ENCODE measurements at regions not wholly inside any gene's neighbourhood (a gene's known extent, or its start where the extent isn't known, plus 50 kb on each side); places are given as distances from the start of the nearest gene placed in this dataset.

DNA sequence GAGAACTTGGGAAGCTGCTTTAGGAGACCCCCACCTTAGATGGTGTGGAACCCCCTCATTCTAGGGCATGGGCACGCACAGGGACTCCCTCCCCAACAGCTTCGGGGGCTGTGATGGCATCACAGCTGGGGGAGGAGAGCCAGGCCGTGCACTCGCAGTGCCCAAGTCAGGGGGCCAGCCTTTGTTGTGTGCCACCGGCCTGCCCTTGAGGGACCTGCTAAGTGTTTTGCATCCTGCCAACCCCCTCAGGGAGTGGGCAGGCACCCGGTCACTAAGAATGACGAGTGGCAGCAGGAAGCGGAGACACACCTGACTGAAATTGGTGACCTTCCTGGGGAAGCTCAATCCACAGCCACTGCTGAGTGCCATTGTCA, 334.9 kb upstream of the SFSWAP start:
- TF ChIP-seq, protein P1, sequence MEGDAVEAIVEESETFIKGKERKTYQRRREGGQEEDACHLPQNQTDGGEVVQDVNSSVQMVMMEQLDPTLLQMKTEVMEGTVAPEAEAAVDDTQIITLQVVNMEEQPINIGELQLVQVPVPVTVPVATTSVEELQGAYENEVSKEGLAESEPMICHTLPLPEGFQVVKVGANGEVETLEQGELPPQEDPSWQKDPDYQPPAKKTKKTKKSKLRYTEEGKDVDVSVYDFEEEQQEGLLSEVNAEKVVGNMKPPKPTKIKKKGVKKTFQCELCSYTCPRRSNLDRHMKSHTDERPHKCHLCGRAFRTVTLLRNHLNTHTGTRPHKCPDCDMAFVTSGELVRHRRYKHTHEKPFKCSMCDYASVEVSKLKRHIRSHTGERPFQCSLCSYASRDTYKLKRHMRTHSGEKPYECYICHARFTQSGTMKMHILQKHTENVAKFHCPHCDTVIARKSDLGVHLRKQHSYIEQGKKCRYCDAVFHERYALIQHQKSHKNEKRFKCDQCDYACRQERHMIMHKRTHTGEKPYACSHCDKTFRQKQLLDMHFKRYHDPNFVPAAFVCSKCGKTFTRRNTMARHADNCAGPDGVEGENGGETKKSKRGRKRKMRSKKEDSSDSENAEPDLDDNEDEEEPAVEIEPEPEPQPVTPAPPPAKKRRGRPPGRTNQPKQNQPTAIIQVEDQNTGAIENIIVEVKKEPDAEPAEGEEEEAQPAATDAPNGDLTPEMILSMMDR (IDR thresholded peaks at IDR 0.05): no peak
- TF ChIP-seq POLR2A (IDR thresholded peaks at IDR 0.05): no peak

All from uterus (tissue), 2 donors.